Ascending aorta (tissue), 2 donors: ENCODE measurements at regions not wholly inside any gene's neighbourhood (a gene's known extent, or its start where the extent isn't known, plus 50 kb on each side); places are given as distances from the start of the nearest gene placed in this dataset.

Experiments
- DNase-seq, 2 donors: peaks; one replicate each; pipeline ENCODE4 v3.0.0-alpha.2; 2019; ENCODE audit warnings: low spot score in 2 of 2
- H3K27ac ChIP-seq, 2 donors: fragments of 200-600 bp; sonication (generic); one replicate each; pipeline ENCODE4 v1.5.1; 2016 to 2017; ENCODE audit warnings: mild to moderate bottlenecking in 1 of 2
- H3K27me3 ChIP-seq: fragments of 200-600 bp; sonication (generic); one replicate; pipeline ENCODE4 v1.5.1; 2017
- H3K36me3 ChIP-seq, 2 donors: fragments of 200-600 bp; sonication (generic); one replicate each; pipeline ENCODE4 v1.5.1; 2016
- H3K4me1 ChIP-seq, 2 donors: fragments of 200-600 bp; sonication (generic); one replicate each; pipeline ENCODE4 v1.5.1; 2016 to 2017; ENCODE audit warnings: mild to moderate bottlenecking in 1 of 2
- H3K4me3 ChIP-seq, 2 donors: fragments of 200-600 bp; sonication (generic); one replicate each; pipeline ENCODE4 v1.5.1; 2016 to 2017; ENCODE audit warnings: mild to moderate bottlenecking in 1 of 2
- H3K9me3 ChIP-seq, 2 donors: fragments of 200-600 bp; sonication (generic); one replicate each; pipeline ENCODE4 v1.5.1; 2016
- intact Hi-C: fragments of 100-400 bp; cut with DNase I; formaldehyde crosslinking; loops from one replicate; pipeline ENCODE4 v1.15.1; 2023
- TF ChIP-seq, protein P1 (sequence below), 3 experiments: fragments of 200-600 bp in 2 of 3; fragments of 450-650 bp in 1 of 3; sonication (generic) in 2 of 3; IDR thresholded peaks; one replicate each; pipeline ENCODE4 v1.5.1; 2016 to 2019; ENCODE audit warnings: antibody characterized with exemption in 3 of 3, mild to moderate bottlenecking in 1 of 3, moderate library complexity in 1 of 3

- Histone ChIP-seq H3K4me1 (no peaks in the 10 kb centered on the region), H3K27me3 (no peaks in the 10 kb centered on the region), H3K4me3 (peak overlapping the region; percentile 29 to 42), H3K9me3 (no peaks in the 10 kb centered on the region), H3K36me3 (no peaks in the 10 kb centered on the region), H3K27ac (no peak overlapping the region)
- intact Hi-C loops, result no loop called here
- TF ChIP-seq, protein P1, sequence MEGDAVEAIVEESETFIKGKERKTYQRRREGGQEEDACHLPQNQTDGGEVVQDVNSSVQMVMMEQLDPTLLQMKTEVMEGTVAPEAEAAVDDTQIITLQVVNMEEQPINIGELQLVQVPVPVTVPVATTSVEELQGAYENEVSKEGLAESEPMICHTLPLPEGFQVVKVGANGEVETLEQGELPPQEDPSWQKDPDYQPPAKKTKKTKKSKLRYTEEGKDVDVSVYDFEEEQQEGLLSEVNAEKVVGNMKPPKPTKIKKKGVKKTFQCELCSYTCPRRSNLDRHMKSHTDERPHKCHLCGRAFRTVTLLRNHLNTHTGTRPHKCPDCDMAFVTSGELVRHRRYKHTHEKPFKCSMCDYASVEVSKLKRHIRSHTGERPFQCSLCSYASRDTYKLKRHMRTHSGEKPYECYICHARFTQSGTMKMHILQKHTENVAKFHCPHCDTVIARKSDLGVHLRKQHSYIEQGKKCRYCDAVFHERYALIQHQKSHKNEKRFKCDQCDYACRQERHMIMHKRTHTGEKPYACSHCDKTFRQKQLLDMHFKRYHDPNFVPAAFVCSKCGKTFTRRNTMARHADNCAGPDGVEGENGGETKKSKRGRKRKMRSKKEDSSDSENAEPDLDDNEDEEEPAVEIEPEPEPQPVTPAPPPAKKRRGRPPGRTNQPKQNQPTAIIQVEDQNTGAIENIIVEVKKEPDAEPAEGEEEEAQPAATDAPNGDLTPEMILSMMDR (IDR thresholded peaks at IDR 0.05), result no peak
- no peak for DNase-seq
Observed at GRCh38 chr6:21478883-21479539, 114.5 kb upstream of the SOX4 start.

DNA sequence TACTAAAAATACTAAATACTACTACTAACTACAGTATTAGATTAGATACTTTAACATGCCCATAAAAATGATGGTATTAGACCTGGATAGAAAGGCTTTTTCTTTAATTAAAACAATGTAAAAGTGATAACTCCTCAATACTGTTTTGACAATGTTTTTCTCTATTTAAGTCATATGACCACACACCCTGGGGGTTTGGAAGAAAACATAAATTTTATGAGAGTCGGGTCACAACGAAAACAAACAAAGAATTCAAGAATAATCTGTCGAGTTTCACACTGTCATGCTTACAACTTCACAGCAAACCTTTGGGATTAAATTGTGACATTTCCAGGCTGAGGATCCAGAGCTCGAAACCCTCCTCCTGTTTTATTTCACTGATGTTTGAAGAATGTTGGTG lies 107.4 kb upstream of the SOX4 start:
- TF ChIP-seq, protein P1 (IDR thresholded peaks at IDR 0.05), result no peak

DNA sequence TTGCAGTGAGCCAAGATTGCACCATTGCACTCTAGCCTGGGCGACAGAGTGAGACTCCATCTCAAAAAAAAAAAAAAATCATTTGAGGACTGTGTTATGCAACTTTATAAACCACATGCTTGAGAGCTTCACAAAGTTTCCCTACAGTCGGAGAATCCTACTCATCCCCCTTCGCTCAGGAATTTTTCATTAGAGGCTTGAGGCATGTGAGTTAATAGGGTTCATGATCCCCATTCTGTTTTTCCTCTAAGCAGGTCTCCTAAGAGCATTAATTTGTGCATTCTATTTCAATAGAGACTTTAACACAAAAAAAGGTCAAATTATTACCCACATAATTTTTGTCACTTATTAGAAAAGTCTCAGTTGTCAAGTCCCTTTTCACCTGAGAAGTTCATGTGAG lies 103.7 kb upstream of the SOX4 start:
- Histone ChIP-seq H3K4me1 (no peaks in the 10 kb centered on the region), H3K4me3 (no peak overlapping the region), H3K27ac (no peak overlapping the region), H3K9me3 (no peaks in the 10 kb centered on the region), H3K36me3 (no peaks in the 10 kb centered on the region), H3K27me3 (no peaks in the 10 kb centered on the region)
- no peak for DNase-seq
- intact Hi-C loops, result no loop called here
- TF ChIP-seq, protein P1 (IDR thresholded peaks at IDR 0.05), result no peak

More for the DNA sequence above, 107.4 kb upstream of the SOX4 start:
- Histone ChIP-seq H3K27ac (no peak overlapping the region), H3K4me3 (no peak overlapping the region), H3K36me3 (no peaks in the 10 kb centered on the region), H3K27me3 (no peaks in the 10 kb centered on the region), H3K4me1 (no peaks in the 10 kb centered on the region), H3K9me3 (no peaks in the 10 kb centered on the region)
- intact Hi-C loops, result no loop called here
- no peak for DNase-seq

GRCh38 chr6:21491955-21492354 lies 101.6 kb upstream of the SOX4 start:
- intact Hi-C loops, result no loop called here
- TF ChIP-seq, protein P1 (IDR thresholded peaks at IDR 0.05), result no peak

GRCh38 chr6:21494505-21494904 lies 99.0 kb upstream of the SOX4 start:
- Histone ChIP-seq H3K4me3 (no peak overlapping the region), H3K9me3 (no peaks in the 10 kb centered on the region), H3K36me3 (no peaks in the 10 kb centered on the region), H3K27me3 (no peaks in the 10 kb centered on the region), H3K4me1 (no peaks in the 10 kb centered on the region), H3K27ac (no peak overlapping the region)
- intact Hi-C loops, result no loop called here
- TF ChIP-seq, protein P1 (IDR thresholded peaks at IDR 0.05), result no peak
- DNase-seq, result no peak

More at GRCh38 chr6:21491955-21492354, 101.6 kb upstream of the SOX4 start:
- H3K27ac ChIP-seq, result no peak overlapping the region
- no peaks in the 10 kb centered on the region for H3K27me3 ChIP-seq
- DNase-seq, result no peak
- no peaks in the 10 kb centered on the region for H3K9me3 ChIP-seq
- no peaks in the 10 kb centered on the region for H3K4me1 ChIP-seq
- no peaks in the 10 kb centered on the region for H3K36me3 ChIP-seq
- H3K4me3 ChIP-seq, result no peak overlapping the region

DNA sequence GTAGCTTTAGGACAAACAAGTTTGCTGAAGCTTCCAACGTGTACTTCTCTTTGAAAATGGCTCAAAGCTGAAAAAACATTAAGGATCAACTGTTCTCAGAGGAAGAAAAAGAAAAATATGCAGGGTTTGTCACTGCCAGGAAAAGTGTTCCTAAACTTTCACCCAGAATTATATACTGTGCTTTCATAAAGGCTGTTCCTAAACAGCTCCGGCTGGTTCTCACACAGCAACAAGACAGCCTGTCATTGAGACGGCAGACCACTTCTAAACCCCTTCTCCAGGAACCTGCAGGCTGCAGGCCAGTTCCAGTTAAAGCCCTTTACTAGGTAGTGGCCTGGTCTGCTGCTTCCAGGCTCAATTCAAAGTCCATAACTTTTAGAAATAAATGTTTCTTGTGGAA lies 97.4 kb upstream of the SOX4 start:
- no peak overlapping the region for H3K27ac ChIP-seq
- no peak overlapping the region for H3K4me3 ChIP-seq
- H3K4me1 ChIP-seq, result no peaks in the 10 kb centered on the region
- no peaks in the 10 kb centered on the region for H3K9me3 ChIP-seq
- H3K36me3 ChIP-seq, result no peaks in the 10 kb centered on the region
- no peak for DNase-seq
- no peaks in the 10 kb centered on the region for H3K27me3 ChIP-seq
- TF ChIP-seq, protein P1 (IDR thresholded peaks at IDR 0.05), result no peak
- intact Hi-C loops, result no loop called here
